KMS-11 (cell line): ENCODE measurements at regions not wholly inside any gene's neighbourhood (a gene's known extent, or its start where the extent isn't known, plus 50 kb on each side); places are given as distances from the start of the nearest gene placed in this dataset.

Experiments
- H2AFZ ChIP-seq: fragments of 200-600 bp; sonication (generic); 2 replicates; pipeline ENCODE4 v1.6.1; 2016; ENCODE audit warnings: antibody characterized with exemption, mixed run types, low read depth
- H3K27ac ChIP-seq: fragments of 200-600 bp; sonication (generic); 2 replicates; pipeline ENCODE4 v1.6.1; 2016; ENCODE audit warnings: mild to moderate bottlenecking, mixed run types
- H3K27me3 ChIP-seq: fragments of 200-600 bp; sonication (generic); 2 replicates; pipeline ENCODE4 v1.6.1; 2017; ENCODE audit warnings: mild to moderate bottlenecking, low read depth, mixed run types, moderate library complexity; ENCODE audit not compliant: insufficient read depth
- H3K36me3 ChIP-seq: fragments of 200-600 bp; sonication (generic); 2 replicates; pipeline ENCODE4 v1.6.1; 2017; ENCODE audit warnings: mild to moderate bottlenecking, mixed run types; ENCODE audit not compliant: insufficient read depth
- H3K4me1 ChIP-seq: fragments of 200-600 bp; sonication (generic); 2 replicates; pipeline ENCODE4 v1.6.1; 2016; ENCODE audit warnings: mild to moderate bottlenecking, low read depth, mixed run types; ENCODE audit not compliant: poor library complexity, severe bottlenecking
- H3K4me2 ChIP-seq: fragments of 200-600 bp; sonication (generic); 2 replicates; pipeline ENCODE4 v1.7.0; 2016; ENCODE audit warnings: mild to moderate bottlenecking, mixed run types
- H3K4me3 ChIP-seq: fragments of 200-600 bp; sonication (generic); IDR thresholded peaks from 2 replicates; pipeline ENCODE4 v1.6.1; 2017; ENCODE audit warnings: low read depth, low read length, mixed read lengths; ENCODE audit not compliant: insufficient read depth
- H3K79me2 ChIP-seq: fragments of 200-600 bp; sonication (generic); 2 replicates; pipeline ENCODE4 v1.6.1; 2016; ENCODE audit warnings: low read depth, mixed run types; ENCODE audit not compliant: insufficient read depth
- H3K9ac ChIP-seq: fragments of 200-600 bp; sonication (generic); 2 replicates; pipeline ENCODE4 v1.6.1; 2016; ENCODE audit warnings: mild to moderate bottlenecking, mixed run types
- H4K20me1 ChIP-seq: fragments of 200-600 bp; sonication (generic); 2 replicates; pipeline ENCODE4 v1.6.1; 2016; ENCODE audit warnings: mild to moderate bottlenecking, mixed run types; ENCODE audit not compliant: insufficient read depth
- CTCF ChIP-seq: fragments of 200-600 bp; sonication (generic); conservative IDR thresholded peaks from 2 replicates; pipeline ENCODE4 v1.6.1; 2017; ENCODE audit warnings: low read depth, mild to moderate bottlenecking, antibody characterized with exemption, low read length, moderate library complexity, mixed read lengths

GRCh38 chr16:86768228-86768791, 190.0 kb downstream of the FOXL1 start:
- Histone ChIP-seq H3K4me1 (peaks cover 10% of the 10 kb centered on the region), H3K79me2 (no peaks in the 10 kb centered on the region), H3K4me3 (no peak overlapping the region), H4K20me1 (no peaks in the 10 kb centered on the region), H2AFZ (no peak overlapping the region), H3K27me3 (peaks cover 3% of the 10 kb centered on the region; the same call in 1 of the 2 replicates), H3K27ac (no peak overlapping the region), H3K9ac (no peak overlapping the region), H3K4me2 (no peak overlapping the region), H3K36me3 (no peaks in the 10 kb centered on the region)
- TF ChIP-seq CTCF: no peak

GRCh38 chr16:86768999-86769398, 190.7 kb downstream of the FOXL1 start:
- no peak for TF ChIP-seq CTCF
- Histone ChIP-seq H3K27ac (no peak overlapping the region), H3K79me2 (no peaks in the 10 kb centered on the region), H3K4me1 (peaks cover 10% of the 10 kb centered on the region), H3K27me3 (peaks cover 3% of the 10 kb centered on the region; the same call in 1 of the 2 replicates), H4K20me1 (no peaks in the 10 kb centered on the region), H3K36me3 (no peaks in the 10 kb centered on the region), H3K4me3 (no peak overlapping the region), H2AFZ (no peak overlapping the region), H3K9ac (no peak overlapping the region), H3K4me2 (no peak overlapping the region)

GRCh38 chr16:86771506-86772460, 193.4 kb downstream of the FOXL1 start:
- Histone ChIP-seq H4K20me1 (no peaks in the 10 kb centered on the region), H2AFZ (no peak overlapping the region), H3K4me3 (no peak overlapping the region), H3K4me1 (peaks cover 10% of the 10 kb centered on the region), H3K4me2 (no peak overlapping the region), H3K36me3 (no peaks in the 10 kb centered on the region), H3K9ac (no peak overlapping the region), H3K27ac (no peak overlapping the region), H3K79me2 (no peaks in the 10 kb centered on the region), H3K27me3 (peaks cover 4% of the 10 kb centered on the region; the same call in 1 of the 2 replicates)
- no peak for TF ChIP-seq CTCF

- Histone ChIP-seq H3K4me1 (peaks cover 10% of the 10 kb centered on the region), H3K27ac (no peak overlapping the region), H2AFZ (no peak overlapping the region), H3K36me3 (no peaks in the 10 kb centered on the region), H3K79me2 (no peaks in the 10 kb centered on the region), H3K9ac (no peak overlapping the region), H4K20me1 (no peaks in the 10 kb centered on the region), H3K27me3 (peaks cover 4% of the 10 kb centered on the region; the same call in 1 of the 2 replicates), H3K4me2 (no peak overlapping the region), H3K4me3 (no peak overlapping the region)
- no peak for TF ChIP-seq CTCF
Observed at GRCh38 chr16:86772671-86773353, 194.5 kb downstream of the FOXL1 start.
